NCI-H774 (cell line): ENCODE measurements at regions not wholly inside any gene's neighbourhood (a gene's known extent, or its start where the extent isn't known, plus 50 kb on each side); places are given as distances from the start of the nearest gene placed in this dataset.
A peak's percentile ranks its signal among the peaks of the same experiment; 100 is the strongest.
"Not testable (repeated sequence)": the region's sequence is repeated elsewhere in the genome, so short reads cannot be mapped to it uniquely, and the experiment has no call there.

Experiments
- DNase-seq: peaks from one replicate; lab custom pipeline; 2025; lab: John Stamatoyannopoulos, UW

DNA sequence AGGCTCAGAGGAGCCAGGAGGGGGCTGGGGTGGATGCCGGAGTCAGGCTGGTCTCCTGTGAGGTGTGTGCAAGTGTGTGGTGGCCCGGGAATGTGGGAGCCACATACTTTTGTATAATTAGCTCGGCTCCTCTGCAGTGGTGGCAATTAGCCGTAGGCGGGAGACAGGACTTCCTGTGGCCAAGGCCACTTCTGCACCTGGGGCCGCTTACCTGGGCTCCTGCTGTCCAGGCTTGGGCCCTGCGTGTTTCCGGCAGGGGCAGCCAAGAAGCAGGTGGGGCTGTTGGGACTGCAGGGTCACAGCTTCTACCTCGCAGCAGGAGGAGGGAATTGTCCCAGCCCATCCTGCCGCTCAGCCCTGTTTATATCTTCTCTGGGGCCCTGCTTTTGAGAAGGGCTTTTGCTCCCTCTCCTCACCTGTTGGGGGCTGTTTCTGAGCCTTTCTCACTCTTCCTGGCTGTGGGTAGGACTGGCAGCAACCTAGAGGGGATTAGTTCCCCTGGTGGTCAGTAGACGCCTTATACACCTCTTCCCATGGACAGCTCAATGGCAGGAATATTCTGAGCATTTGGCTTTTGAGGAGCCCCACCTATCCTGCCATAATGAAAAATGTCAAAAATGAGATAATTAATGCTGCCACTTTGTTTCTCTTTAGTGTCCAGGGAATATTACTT lies 145.4 kb upstream of the PITX1 start:
- DNase-seq, result peak; percentile 72

GRCh38 chr5:135178476-135179155 lies 144.6 kb upstream of the PITX1 start:
- DNase-seq, result no peak

DNA sequence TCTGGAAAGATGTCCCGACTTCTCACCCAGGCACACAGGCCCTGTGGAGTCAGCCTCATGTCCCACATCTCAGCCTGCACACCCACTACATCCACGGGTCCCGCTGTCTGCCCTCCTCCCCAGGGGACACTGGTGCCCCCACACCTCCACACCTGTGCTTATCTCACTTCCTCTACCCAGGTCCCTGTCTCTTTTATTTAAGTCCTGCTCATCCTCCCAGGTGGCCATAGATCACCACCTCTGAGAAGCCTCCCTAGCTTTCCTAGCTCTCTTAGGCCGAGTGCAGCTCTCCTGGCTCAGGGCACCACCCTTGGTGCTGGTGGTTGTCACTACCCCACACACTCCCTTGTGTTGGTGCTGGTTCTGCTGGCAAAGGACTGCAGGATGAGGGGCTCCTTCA lies 143.6 kb upstream of the PITX1 start:
- DNase-seq, result no peak

- DNase-seq, result no peak
These were observed 143.0 kb upstream of the PITX1 start for GRCh38 chr5:135176991-135177390.

DNA sequence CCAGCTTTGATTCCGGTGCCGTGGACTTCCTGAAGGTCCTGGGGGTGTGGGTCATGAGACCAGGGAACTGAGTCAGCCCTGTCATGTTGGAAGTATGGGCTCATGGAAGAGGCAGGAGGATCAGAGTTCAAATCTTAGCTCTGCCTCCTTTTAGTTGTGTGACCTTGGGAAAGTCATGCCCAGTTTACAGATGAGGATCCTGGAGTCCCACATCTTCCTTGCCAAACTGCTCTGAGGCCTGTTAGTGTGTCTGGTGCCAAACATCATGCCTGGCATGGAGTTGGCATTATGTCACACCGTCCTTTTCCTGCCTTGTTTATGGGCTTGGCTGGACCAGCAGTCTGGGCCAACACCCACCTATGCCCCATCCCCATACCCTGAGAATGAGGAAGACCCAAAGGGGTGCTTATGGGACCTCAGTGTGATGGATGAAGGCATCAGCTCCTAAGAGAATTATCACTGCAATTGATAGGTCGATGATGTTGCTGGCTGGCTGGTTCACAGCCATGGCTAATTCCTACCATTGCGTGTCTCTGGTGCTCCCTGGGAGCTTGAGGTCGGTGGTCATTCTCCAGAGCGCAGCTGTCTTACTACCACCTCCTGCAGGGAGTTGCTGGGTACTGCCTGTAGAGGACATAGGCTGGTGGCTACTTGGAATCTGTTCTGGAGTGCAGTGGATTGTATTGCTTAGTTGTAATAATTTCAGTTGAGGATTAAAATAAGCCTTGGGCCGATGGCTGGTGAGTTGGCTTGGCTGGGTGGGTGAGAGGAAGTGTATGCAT lies 140.5 kb upstream of the PITX1 start:
- no peak for DNase-seq

DNA sequence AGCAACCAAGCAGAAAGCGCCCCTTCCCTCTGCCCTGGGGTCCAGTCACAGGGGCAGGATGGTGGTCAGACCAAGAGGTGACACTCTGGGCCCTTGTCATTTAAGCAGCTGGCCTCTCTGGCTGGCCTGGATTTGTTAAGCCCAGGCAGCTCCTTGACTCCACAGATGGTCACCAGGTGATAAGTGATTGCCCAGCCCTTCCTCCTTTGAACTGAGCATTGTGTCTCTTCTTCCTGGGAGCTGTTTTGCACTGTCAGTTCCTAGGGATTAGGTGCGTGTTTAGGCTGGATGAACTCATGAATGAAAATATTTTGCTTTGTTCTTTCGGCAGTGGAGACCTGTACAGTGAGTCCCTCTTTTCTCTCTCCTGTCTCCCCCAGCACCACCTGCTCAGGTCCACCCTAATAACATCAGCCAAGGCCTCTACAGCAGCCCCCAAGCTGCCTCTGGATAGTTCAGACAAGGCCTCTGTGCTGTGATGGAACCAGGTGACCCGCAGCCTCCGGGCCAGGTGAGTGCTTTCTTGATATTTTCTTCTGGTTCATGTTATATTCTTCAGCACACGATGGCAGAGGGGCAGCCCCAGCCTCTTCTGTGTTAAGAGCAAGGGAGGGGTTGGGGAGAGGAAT lies 139.7 kb upstream of the PITX1 start:
- no peak for DNase-seq

GRCh38 chr5:135172718-135173117 lies 138.7 kb upstream of the PITX1 start:
- DNase-seq, result no peak

GRCh38 chr5:135171336-135171735 lies 137.3 kb upstream of the PITX1 start:
- no peak for DNase-seq

DNA sequence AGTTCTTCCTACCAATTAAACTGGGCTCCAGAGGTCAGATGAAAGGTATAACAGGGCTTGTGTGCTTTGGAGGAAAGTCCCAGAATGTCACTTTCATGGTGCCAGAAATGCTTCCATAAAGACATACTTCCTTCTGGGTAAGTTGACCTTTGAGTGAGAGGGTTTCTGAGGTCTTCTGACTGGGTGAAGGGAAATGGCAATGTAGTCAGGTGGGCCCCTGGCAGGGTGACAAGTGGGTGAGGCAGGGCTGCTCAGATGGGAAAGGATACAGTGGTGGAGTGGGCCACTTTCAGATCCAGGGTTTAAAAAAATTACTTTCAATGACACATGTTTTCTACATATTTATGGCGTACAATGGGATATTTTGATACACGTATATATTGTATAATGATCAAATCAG lies 136.5 kb upstream of the PITX1 start:
- no peak for DNase-seq

DNA sequence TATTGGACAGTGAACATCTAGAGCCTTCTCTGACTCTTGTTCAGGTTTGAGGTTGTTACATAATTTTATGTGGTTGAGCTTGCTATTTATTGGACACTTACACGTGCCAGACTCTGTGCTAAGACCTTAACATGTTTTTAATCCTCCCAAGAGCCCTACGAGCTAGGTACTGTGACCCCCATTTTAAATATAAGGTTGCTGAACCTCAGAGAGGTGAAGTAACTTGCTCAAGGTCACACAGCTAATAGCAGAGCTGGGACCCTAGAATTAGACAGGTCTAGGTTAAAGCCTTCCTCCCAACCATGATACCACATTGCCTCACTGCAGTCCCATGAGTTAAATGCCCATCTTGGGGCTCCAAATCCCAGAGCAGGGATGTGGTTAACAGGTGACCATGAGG lies 135.7 kb upstream of the PITX1 start:
- DNase-seq, result no peak

DNA sequence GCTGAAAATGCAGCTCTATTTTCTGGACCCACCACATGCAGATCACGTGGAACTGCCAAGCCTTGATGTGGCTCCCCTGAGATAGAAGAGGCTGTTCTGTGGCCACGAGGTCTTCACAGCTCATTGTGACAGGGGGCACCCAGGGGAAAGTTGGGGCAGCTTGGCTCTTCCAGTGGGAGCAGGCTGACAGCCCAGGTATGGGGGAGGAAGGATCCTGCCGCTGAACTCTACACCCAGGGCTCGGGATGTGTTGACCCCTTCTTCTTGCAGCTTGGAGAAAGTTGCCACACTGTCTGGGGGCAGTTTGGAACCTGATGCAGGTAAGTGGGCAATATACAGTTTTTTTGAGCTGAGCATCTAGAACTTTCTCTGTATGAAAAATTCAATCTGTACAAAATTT lies 133.6 kb upstream of the PITX1 start:
- DNase-seq, result no peak

DNA sequence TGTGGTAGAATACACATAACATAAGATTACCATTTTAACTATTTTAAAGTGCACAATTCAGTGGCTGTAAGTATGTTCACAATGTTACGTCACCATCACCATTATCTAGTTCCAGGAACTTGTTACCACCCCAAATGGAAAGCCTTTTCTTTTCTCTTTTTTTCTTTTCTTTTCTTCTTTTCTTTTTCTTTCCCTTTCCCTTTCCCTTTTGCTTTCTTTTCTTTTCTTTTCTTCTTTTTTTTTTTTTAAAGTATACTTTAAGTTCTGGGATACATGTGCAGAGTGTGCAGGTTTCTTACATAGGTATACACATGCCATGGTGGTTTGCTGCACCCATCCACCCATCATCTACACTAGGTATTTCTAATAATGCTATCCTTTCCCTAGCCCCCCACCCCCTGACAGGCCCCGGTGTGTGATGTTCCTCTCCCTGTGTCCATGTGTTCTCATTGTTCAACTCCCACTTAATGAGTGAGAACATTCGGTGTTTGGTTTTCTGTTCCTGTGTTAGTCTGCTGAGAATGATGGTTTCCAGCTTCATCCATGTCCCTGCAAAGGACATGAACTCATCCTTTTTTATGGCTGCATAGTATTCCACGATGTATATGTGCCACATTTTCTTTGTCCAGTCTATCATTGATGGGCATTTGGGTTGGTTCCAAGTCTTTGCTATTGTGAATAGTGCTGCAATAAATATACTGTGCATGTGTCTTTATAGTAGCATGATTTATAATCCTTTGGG lies 131.0 kb upstream of the PITX1 start:
- not testable (repeated sequence) for DNase-seq

- DNase-seq, result no peak
These were observed 129.9 kb upstream of the PITX1 start for GRCh38 chr5:135163964-135164363.

GRCh38 chr5:135163391-135163790 lies 129.4 kb upstream of the PITX1 start:
- no peak for DNase-seq

DNA sequence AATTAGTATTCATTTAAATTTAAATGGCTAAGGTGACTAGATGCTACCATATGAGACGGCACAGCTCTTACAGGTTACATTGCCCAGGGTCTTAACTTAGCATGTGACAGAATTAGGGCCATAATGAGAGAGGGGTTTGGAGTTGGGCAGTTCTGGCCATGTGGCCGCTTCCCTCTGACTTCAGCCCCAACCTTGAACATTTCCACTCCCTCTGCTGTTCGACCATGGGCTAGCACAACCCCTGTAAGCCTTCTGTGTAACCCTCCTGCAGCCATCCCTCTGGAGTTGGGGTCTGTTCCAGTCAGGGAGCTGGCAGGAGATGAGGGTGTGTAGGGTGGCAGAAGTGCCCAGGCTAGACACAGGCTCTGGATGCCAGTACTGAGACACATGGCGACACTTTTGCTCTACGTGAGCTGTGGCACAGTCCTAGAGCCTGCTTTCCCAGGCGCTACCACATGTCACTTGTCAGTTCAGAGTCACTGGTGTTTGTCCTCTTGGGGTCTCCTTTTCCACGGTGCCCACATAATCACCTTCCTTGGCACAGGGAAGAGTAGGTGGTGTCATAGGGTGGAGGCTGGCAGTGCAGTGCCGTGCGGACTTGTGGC lies 128.7 kb upstream of the PITX1 start:
- no peak for DNase-seq

GRCh38 chr5:135161221-135161620 lies 127.2 kb upstream of the PITX1 start:
- no peak for DNase-seq

DNA sequence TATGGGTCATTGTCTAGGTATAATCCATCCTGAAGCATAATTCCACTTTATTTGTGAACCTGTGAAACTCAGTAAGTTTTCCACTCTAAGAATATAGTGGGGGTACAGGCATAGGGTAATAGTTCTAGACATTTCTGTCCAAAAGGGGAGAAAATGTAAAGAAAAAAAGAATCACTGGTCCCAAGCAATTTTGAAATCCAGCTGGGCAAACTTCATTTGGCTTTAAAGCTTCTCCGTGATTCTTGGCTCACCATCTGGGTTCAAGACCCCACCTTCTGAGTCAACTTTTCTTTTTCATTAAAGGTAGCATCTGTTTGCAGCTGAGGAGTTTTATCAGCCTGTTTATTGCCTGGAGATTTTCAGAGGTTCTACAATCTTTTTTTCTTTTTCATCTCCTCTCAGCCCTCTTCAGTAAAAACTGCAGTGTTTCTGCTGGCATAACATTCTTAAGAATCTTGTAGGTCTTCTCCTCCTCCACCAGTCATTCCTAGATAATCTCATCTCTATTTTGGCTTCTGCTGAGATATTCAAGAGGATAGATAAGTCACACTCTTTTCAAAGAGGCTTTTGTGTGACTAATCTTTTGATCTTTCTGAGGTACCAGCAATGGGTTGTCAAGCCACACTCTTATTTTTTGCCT lies 126.1 kb upstream of the PITX1 start:
- DNase-seq, result no peak

- no peak for DNase-seq
These were observed 125.6 kb upstream of the PITX1 start for GRCh38 chr5:135159626-135160025.

- no peak for DNase-seq
These were observed 125.0 kb upstream of the PITX1 start for GRCh38 chr5:135158982-135159381.

- DNase-seq, result no peak
These were observed 124.3 kb upstream of the PITX1 start for GRCh38 chr5:135158314-135158697.
